CD14-positive monocyte (primary cell): ENCODE measurements at regions not wholly inside any gene's neighbourhood (a gene's known extent, or its start where the extent isn't known, plus 50 kb on each side); places are given as distances from the start of the nearest gene placed in this dataset.

Source experiments
- DNase-seq, 3 donors: peaks; one replicate each; pipeline ENCODE4 v3.0.0-alpha.2; 2011 to 2022
- H2AFZ ChIP-seq: 2 replicates; pipeline ENCODE4 v1.6.0; 2012; ENCODE audit warnings: mild to moderate bottlenecking, low read depth, low read length, inconsistent platforms; ENCODE audit not compliant: insufficient read depth, poor library complexity, severe bottlenecking
- H3K27ac ChIP-seq, 2 donors: 1 replicate in 1 of 2; 2 replicates in 1 of 2; pipeline ENCODE4 v1.5.1; 2012 to 2013; ENCODE audit warnings: low read length in 2 of 2, control low read depth in 1 of 2, inconsistent platforms in 1 of 2, low read depth in 1 of 2, mild to moderate bottlenecking in 1 of 2
- H3K27me3 ChIP-seq, 2 donors: one replicate each; pipeline versions ENCODE4 v1.6.0 to v1.6.1; 2011 to 2013; ENCODE audit warnings: low read length in 2 of 2; ENCODE audit not compliant: control insufficient read depth in 2 of 2, insufficient read depth in 2 of 2
- H3K36me3 ChIP-seq, 2 donors: replicated peaks in 1 of 2; 1 replicate in 1 of 2; 2 replicates in 1 of 2; pipeline versions ENCODE4 v1.5.1 to v1.6.1; 2012 to 2013; ENCODE audit warnings: low read length in 2 of 2, control low read depth in 1 of 2, inconsistent platforms in 1 of 2, mild to moderate bottlenecking in 1 of 2; ENCODE audit not compliant: insufficient read depth in 2 of 2, control insufficient read depth in 1 of 2
- H3K4me1 ChIP-seq, 2 donors: 1 replicate in 1 of 2; 2 replicates in 1 of 2; pipeline versions ENCODE4 v1.5.1 to v1.6.1; 2012 to 2013; ENCODE audit warnings: low read length in 2 of 2, control low read depth in 1 of 2, inconsistent platforms in 1 of 2, mild to moderate bottlenecking in 1 of 2, moderate library complexity in 1 of 2; ENCODE audit not compliant: insufficient read depth in 2 of 2, control insufficient read depth in 1 of 2
- H3K4me2 ChIP-seq: replicated peaks from 2 replicates; pipeline ENCODE3; 2012; ENCODE audit warnings: low read length, moderate library complexity, mild to moderate bottlenecking; ENCODE audit not compliant: poor library complexity, severe bottlenecking; ENCODE audit errors: extremely low read depth
- H3K4me3 ChIP-seq, 3 experiments: fragments of 200-600 bp in 1 of 3; sonication (generic) in 1 of 3; replicated peaks in 1 of 3; 1 replicate in 2 of 3; 2 replicates in 1 of 3; pipeline ENCODE4 v1.5.1; 2011 to 2013; ENCODE audit warnings: low read length in 3 of 3, mild to moderate bottlenecking in 3 of 3, control low read depth in 2 of 3, low read depth in 2 of 3, inconsistent platforms in 1 of 3, moderate library complexity in 1 of 3
- H3K79me2 ChIP-seq: 2 replicates; pipeline ENCODE4 v1.6.0; 2012; ENCODE audit warnings: mild to moderate bottlenecking, control low read depth, inconsistent platforms, low read length, moderate library complexity; ENCODE audit not compliant: insufficient read depth
- H3K9ac ChIP-seq: 2 replicates; pipeline ENCODE4 v1.6.0; 2017; ENCODE audit warnings: low read length, mild to moderate bottlenecking; ENCODE audit not compliant: insufficient read depth, poor library complexity, severe bottlenecking
- H3K9me3 ChIP-seq, 2 donors: replicated peaks in 1 of 2; 1 replicate in 1 of 2; 2 replicates in 1 of 2; pipeline versions ENCODE4 v1.5.1 to v1.6.1; 2012 to 2013; ENCODE audit warnings: low read length in 2 of 2, control low read depth in 1 of 2; ENCODE audit not compliant: control insufficient read depth in 1 of 2, insufficient read depth in 1 of 2
- H4K20me1 ChIP-seq: 2 replicates; pipeline ENCODE4 v1.6.0; 2012; ENCODE audit warnings: mild to moderate bottlenecking, low read length, control low read depth, moderate library complexity; ENCODE audit not compliant: insufficient read depth
- H3K27ac Mint-ChIP-seq, 7 donors: one replicate each; pipeline ENCODE4 v1.8.0; 2020; ENCODE audit warnings: mild to moderate bottlenecking in 7 of 7, mixed read lengths in 7 of 7, moderate library complexity in 6 of 7, inconsistent platforms in 2 of 7
- H3K27me3 Mint-ChIP-seq, 3 donors: one replicate each; pipeline ENCODE4 v1.8.0; 2021 to 2022; ENCODE audit warnings: low read depth in 3 of 3, mild to moderate bottlenecking in 3 of 3, mixed read lengths in 3 of 3, moderate library complexity in 3 of 3, inconsistent platforms in 1 of 3
- H3K36me3 Mint-ChIP-seq, 2 donors: one replicate each; pipeline ENCODE4 v1.8.0; 2020; ENCODE audit warnings: mixed read lengths in 2 of 2, inconsistent platforms in 1 of 2, mild to moderate bottlenecking in 1 of 2
- H3K4me1 Mint-ChIP-seq: one replicate; pipeline ENCODE4 v1.8.0; 2020; ENCODE audit warnings: mild to moderate bottlenecking, mixed read lengths
- H3K4me3 Mint-ChIP-seq, 2 donors: one replicate each; pipeline ENCODE4 v1.8.0; 2020; ENCODE audit warnings: mild to moderate bottlenecking in 2 of 2, mixed read lengths in 2 of 2, moderate library complexity in 1 of 2
- H3K9me3 Mint-ChIP-seq, 7 donors: one replicate each; pipeline ENCODE4 v1.8.0; 2020 to 2022; ENCODE audit warnings: mixed read lengths in 7 of 7, mild to moderate bottlenecking in 6 of 7, moderate library complexity in 6 of 7, inconsistent platforms in 2 of 7
- WGBS: methylation state at CpG from one replicate; pipeline ENCODE4 v1.1.5; 2013; ENCODE audit warnings: missing lambda C conversion rate; ENCODE audit not compliant: insufficient coverage; 5-methylcytosine and 5-hydroxymethylcytosine counted together
- intact Hi-C, 2 donors: fragments of 100-400 bp; cut with micrococcal nuclease; formaldehyde crosslinking; loops; one replicate each; pipeline versions ENCODE4 v1.15.0 to v1.15.1; 2023
- TF ChIP-seq, protein P1 (sequence below): fragments of 200-600 bp; IDR thresholded peaks from one replicate; pipeline ENCODE4 v1.8.0; 2022; ENCODE audit warnings: antibody characterized with exemption, mild to moderate bottlenecking

GRCh38 chr4:126821152-126821551, 811.6 kb upstream of the INTU start:
- Mint-ChIP-seq H3K9me3 (peaks cover 1 to 11% (median 2%) of the 10 kb centered on the region in 7 donors), H3K27me3 (no peaks in the 10 kb centered on the region), H3K4me3 (no peak overlapping the region), H3K4me1 (no peaks in the 10 kb centered on the region), H3K36me3 (no peaks in the 10 kb centered on the region), H3K27ac (no peak overlapping the region)
- intact Hi-C loops, result no loop called here
- no CpG with 5 or more reads among the region's 1 CpG for WGBS
- Histone ChIP-seq H3K27me3 (no peaks in the 10 kb centered on the region), H3K79me2 (no peaks in the 10 kb centered on the region), H3K4me2 (no peak overlapping the region), H3K9me3 (peaks cover 3 to 4% of the 10 kb centered on the region in 2 donors), H3K27ac (no peak overlapping the region), H3K4me3 (no peak overlapping the region), H3K4me1 (no peaks in the 10 kb centered on the region), H3K36me3 (no peaks in the 10 kb centered on the region), H3K9ac (no peak overlapping the region), H4K20me1 (no peaks in the 10 kb centered on the region), H2AFZ (no peak overlapping the region)
- no peak for DNase-seq
- TF ChIP-seq, protein P1, sequence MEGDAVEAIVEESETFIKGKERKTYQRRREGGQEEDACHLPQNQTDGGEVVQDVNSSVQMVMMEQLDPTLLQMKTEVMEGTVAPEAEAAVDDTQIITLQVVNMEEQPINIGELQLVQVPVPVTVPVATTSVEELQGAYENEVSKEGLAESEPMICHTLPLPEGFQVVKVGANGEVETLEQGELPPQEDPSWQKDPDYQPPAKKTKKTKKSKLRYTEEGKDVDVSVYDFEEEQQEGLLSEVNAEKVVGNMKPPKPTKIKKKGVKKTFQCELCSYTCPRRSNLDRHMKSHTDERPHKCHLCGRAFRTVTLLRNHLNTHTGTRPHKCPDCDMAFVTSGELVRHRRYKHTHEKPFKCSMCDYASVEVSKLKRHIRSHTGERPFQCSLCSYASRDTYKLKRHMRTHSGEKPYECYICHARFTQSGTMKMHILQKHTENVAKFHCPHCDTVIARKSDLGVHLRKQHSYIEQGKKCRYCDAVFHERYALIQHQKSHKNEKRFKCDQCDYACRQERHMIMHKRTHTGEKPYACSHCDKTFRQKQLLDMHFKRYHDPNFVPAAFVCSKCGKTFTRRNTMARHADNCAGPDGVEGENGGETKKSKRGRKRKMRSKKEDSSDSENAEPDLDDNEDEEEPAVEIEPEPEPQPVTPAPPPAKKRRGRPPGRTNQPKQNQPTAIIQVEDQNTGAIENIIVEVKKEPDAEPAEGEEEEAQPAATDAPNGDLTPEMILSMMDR, result no peak

DNA sequence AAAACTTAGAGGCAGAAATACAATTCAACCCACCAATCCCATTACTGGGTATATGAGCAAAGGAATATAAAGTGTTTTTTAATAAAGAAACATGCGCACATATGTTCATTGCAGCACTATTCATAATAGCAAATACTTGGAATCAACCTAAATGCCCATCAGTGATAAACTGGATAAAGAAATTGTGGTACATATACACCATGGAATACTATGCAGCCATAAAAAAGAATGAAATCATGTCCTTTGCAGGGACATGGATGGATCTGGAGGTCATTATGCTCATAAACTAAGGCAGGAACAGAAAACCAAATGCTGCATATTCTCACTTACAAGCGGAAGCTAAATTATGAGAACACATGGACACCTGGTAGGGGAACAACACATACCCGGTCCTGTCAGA, 807.7 kb upstream of the INTU start:
- Mint-ChIP-seq H3K36me3 (no peaks in the 10 kb centered on the region), H3K27ac (no peak overlapping the region), H3K9me3 (peaks cover 0 to 14% (median 8%) of the 10 kb centered on the region in 7 donors), H3K27me3 (no peaks in the 10 kb centered on the region), H3K4me1 (no peaks in the 10 kb centered on the region), H3K4me3 (no peak overlapping the region)
- H3K4me3 ChIP-seq, result no peak overlapping the region
- no peaks in the 10 kb centered on the region for H3K4me1 ChIP-seq
- TF ChIP-seq, protein P1, result no peak
- peaks cover 9 to 12% of the 10 kb centered on the region in 2 donors for H3K9me3 ChIP-seq
- H3K36me3 ChIP-seq, result no peaks in the 10 kb centered on the region
- H3K27me3 ChIP-seq, result no peaks in the 10 kb centered on the region
- no peak overlapping the region for H3K9ac ChIP-seq
- WGBS, result no CpG with 5 or more reads among the region's 3 CpGs
- no peaks in the 10 kb centered on the region for H3K79me2 ChIP-seq
- no peaks in the 10 kb centered on the region for H4K20me1 ChIP-seq
- intact Hi-C loops, result no loop called here
- no peak overlapping the region for H2AFZ ChIP-seq
- no peak for DNase-seq
- no peak overlapping the region for H3K27ac ChIP-seq
- H3K4me2 ChIP-seq, result no peak overlapping the region
